Activated CD8-positive, alpha-beta T cell treated with anti-CD3 and anti-CD28 coated beads for 36 hours (primary cell): ENCODE measurements at regions not wholly inside any gene's neighbourhood (a gene's known extent, or its start where the extent isn't known, plus 50 kb on each side); places are given as distances from the start of the nearest gene placed in this dataset.

Source experiments
- ATAC-seq: fragments of 200-7000 bp; cut with Tn5 transposase; one replicate; pipeline ENCODE4 v1.10.0; 2021; ENCODE audit warnings: mild to moderate bottlenecking, moderate library complexity
- CTCF ChIA-PET: fragments of 350-600 bp; sonication (Branson Sonifier 250); formaldehyde crosslinking; loops from one replicate; lab custom pipeline; 2021; ENCODE audit warnings: antibody characterized with exemption; lab: Charles Lee
- POLR2A ChIA-PET: fragments of 350-600 bp; sonication (Branson Sonifier 250); formaldehyde crosslinking; loops from one replicate; lab custom pipeline; 2021; ENCODE audit warnings: antibody characterized with exemption; lab: Charles Lee
- DNase-seq: peaks from one replicate; pipeline ENCODE4 v3.0.0-alpha.2; 2020
- H3K27ac Mint-ChIP-seq: one replicate; pipeline ENCODE4 v1.8.0; 2021; ENCODE audit warnings: mild to moderate bottlenecking, mixed read lengths
- H3K27me3 Mint-ChIP-seq: one replicate; pipeline ENCODE4 v1.8.0; 2021; ENCODE audit warnings: mixed read lengths
- H3K36me3 Mint-ChIP-seq: one replicate; pipeline ENCODE4 v1.8.0; 2021; ENCODE audit warnings: low read depth, mixed read lengths
- H3K4me1 Mint-ChIP-seq: one replicate; pipeline ENCODE4 v1.8.0; 2021; ENCODE audit warnings: low read depth, mixed read lengths
- H3K4me3 Mint-ChIP-seq: one replicate; pipeline ENCODE4 v1.8.0; 2021; ENCODE audit warnings: mild to moderate bottlenecking, moderate library complexity, mixed read lengths
- H3K9me3 Mint-ChIP-seq: one replicate; pipeline ENCODE4 v1.8.0; 2021; ENCODE audit warnings: mixed read lengths
- intact Hi-C: fragments of 100-400 bp; cut with micrococcal nuclease; formaldehyde crosslinking; loops from one replicate; pipeline ENCODE4 v1.10.0; 2022
- TF ChIP-seq, protein P1 (sequence below): fragments of 200-600 bp; IDR thresholded peaks from one replicate; pipeline ENCODE4 v1.8.0; 2022; ENCODE audit warnings: antibody characterized with exemption, mild to moderate bottlenecking

DNA sequence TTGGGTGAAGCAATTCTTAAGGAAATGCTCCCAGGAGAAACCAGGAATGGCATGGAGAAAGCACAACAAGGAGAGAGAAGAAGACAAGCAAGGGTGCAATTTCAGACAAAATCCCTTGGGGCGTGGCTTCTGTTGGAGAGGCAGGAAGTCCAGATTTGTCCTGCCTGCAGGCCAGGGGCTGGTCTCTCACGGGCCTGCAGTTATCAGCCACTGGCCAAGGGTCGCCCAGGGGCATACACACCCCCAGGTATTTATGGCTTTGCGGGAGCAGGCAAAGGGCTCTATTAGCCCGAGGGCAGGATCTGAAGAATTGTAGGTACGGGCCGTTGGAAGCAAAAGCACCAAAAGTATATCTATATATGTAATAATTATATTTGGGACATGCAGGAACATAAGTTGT, 87.7 kb downstream of the IYD start:
- ChIA-PET POLR2A (no interaction called here), CTCF (no interaction called here)
- H3K4me1 Mint-ChIP-seq: no peaks in the 10 kb centered on the region
- TF ChIP-seq, protein P1, sequence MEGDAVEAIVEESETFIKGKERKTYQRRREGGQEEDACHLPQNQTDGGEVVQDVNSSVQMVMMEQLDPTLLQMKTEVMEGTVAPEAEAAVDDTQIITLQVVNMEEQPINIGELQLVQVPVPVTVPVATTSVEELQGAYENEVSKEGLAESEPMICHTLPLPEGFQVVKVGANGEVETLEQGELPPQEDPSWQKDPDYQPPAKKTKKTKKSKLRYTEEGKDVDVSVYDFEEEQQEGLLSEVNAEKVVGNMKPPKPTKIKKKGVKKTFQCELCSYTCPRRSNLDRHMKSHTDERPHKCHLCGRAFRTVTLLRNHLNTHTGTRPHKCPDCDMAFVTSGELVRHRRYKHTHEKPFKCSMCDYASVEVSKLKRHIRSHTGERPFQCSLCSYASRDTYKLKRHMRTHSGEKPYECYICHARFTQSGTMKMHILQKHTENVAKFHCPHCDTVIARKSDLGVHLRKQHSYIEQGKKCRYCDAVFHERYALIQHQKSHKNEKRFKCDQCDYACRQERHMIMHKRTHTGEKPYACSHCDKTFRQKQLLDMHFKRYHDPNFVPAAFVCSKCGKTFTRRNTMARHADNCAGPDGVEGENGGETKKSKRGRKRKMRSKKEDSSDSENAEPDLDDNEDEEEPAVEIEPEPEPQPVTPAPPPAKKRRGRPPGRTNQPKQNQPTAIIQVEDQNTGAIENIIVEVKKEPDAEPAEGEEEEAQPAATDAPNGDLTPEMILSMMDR: no peak
- ATAC-seq (no peak), DNase-seq (no peak)
- H3K27me3 Mint-ChIP-seq: peaks cover 1% of the 10 kb centered on the region
- H3K4me3 Mint-ChIP-seq: no peak overlapping the region
- no peak overlapping the region for H3K27ac Mint-ChIP-seq
- intact Hi-C loops: no loop called here
- no peaks in the 10 kb centered on the region for H3K9me3 Mint-ChIP-seq
- no peaks in the 10 kb centered on the region for H3K36me3 Mint-ChIP-seq

DNA sequence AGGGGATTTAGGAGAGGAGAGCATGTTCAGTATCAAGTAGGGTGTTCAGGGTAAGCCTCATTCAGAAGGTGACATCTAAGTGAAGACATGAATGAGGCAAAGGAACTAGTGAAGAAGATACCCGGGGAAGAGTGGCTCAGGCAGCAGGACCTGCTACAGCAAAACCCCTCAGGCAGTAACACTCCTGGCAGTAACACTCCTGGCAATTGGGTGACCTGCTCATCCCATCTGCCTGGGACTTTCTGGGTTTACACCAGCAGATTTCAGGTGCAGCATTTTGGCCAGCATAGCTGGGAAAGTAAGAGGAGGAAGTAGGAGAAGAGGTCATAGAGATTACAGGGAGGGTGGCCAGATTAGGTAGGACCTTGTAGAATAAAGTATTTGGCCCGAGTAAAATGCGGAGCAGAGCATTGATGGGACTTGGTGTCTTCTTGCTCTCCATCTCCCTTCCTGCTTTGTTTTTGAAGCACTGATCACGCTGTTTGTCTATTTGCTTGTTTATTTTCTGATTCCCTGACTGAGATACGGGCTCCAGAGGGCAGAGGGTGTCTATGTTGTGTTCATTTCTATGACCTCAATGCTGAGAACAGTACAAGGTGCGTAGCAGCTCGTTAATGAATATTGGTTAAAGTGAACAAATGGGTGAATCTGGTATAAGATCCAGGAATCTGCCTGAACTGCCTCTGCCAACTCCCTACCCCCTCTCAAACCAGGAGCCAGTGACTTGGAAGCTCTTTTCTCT, 88.3 kb downstream of the IYD start:
- ChIA-PET POLR2A (no interaction called here), CTCF (no interaction called here)
- Mint-ChIP-seq H3K9me3 (no peaks in the 10 kb centered on the region), H3K27ac (no peak overlapping the region), H3K36me3 (no peaks in the 10 kb centered on the region), H3K27me3 (peaks cover 1% of the 10 kb centered on the region), H3K4me3 (no peak overlapping the region), H3K4me1 (no peaks in the 10 kb centered on the region)
- intact Hi-C loops: no loop called here
- DNase-seq (no peak), ATAC-seq (no peak)
- TF ChIP-seq, protein P1: no peak

DNA sequence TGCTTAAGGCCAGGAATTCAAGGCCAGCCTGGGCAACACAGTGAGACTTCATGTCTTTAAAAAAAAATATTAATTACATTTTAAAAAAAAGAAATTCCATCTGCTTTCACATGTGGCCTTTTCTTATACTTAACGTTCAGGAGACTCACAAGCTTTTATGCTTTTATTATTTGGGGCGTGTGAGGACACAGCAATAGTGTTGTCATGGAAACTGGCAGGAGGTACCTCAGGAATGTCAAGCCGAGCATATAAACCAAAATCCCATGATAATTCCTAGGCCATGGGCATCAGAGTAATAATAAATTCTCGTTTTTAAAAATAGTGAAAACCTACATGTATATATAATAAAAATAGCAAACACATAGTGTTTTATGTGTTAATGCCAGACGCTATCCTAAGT, 89.8 kb downstream of the IYD start:
- peaks cover 1% of the 10 kb centered on the region for H3K27me3 Mint-ChIP-seq
- no peaks in the 10 kb centered on the region for H3K4me1 Mint-ChIP-seq
- ATAC-seq (no peak), DNase-seq (no peak)
- H3K27ac Mint-ChIP-seq: no peak overlapping the region
- TF ChIP-seq, protein P1: no peak
- H3K36me3 Mint-ChIP-seq: no peaks in the 10 kb centered on the region
- H3K9me3 Mint-ChIP-seq: no peaks in the 10 kb centered on the region
- ChIA-PET POLR2A (no interaction called here), CTCF (no interaction called here)
- intact Hi-C loops: no loop called here
- H3K4me3 Mint-ChIP-seq: no peak overlapping the region

DNA sequence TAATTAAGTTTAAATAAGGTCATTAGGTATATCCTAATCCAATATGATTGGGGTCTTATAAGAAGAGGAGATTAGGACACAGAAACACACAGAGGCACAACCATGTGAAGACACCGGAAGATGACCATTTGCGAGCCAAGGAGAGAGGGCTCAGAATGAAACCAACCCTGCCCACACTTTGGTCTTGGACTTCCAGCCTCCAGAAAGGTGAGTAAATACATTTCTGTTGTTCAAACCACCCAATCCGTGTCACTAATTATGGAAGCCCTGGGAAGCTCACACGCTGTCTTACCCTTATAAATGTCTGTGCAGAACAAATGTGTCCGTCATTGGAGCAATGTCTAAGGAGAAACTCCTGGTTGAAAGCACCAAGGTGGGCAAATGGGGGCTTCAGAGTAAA, 95.0 kb downstream of the IYD start:
- Mint-ChIP-seq H3K36me3 (no peaks in the 10 kb centered on the region), H3K9me3 (no peaks in the 10 kb centered on the region), H3K4me1 (no peaks in the 10 kb centered on the region), H3K27me3 (peaks cover 1% of the 10 kb centered on the region), H3K4me3 (no peak overlapping the region), H3K27ac (no peak overlapping the region)
- CTCF ChIA-PET: interaction anchor here (0.9 kb wide), 1 partner anchor 46 kb away, joined by 3 read pairs; no protein-coding TSS in a partner anchor
- intact Hi-C loops: no loop called here
- DNase-seq (no peak), ATAC-seq (no peak)
- TF ChIP-seq, protein P1: no peak
- POLR2A ChIA-PET: no interaction called here

DNA sequence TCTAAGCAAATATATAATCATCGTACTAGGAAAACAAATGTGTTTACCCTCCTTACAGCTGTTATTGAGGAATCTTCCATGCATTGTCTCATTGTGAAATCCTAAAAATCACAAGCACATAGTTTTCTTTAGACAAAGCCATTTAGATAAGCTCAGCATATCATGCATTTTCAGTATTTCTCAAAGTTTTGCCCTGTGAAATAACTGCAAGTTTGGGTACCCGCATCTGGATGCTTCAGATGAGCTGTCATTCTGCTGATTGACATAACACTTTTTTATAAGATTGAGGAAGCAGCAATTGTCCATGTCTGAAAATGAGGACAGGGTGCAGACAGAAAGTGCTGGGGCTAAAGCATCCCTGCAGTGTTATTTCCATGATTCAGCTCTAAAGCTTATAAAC, 96.2 kb downstream of the IYD start:
- Mint-ChIP-seq H3K27ac (no peak overlapping the region), H3K4me3 (no peak overlapping the region), H3K27me3 (peaks cover 2% of the 10 kb centered on the region), H3K9me3 (no peaks in the 10 kb centered on the region), H3K4me1 (no peaks in the 10 kb centered on the region), H3K36me3 (no peaks in the 10 kb centered on the region)
- intact Hi-C loops: no loop called here
- ATAC-seq: no peak
- ChIA-PET POLR2A (no interaction called here), CTCF (interaction anchor here (0.9 kb wide), 1 partner anchor 47 kb away, joined by 3 read pairs; no protein-coding TSS in a partner anchor)
- TF ChIP-seq, protein P1: no peak
- no peak for DNase-seq
